Upper lobe of right lung (tissue), 1 donor: ENCODE measurements at regions not wholly inside any gene's neighbourhood (a gene's known extent, or its start where the extent isn't known, plus 50 kb on each side); places are given as distances from the start of the nearest gene placed in this dataset.

ENCODE experiments used
- ATAC-seq: fragments of 200-7000 bp; cut with Tn5 transposase; one replicate; pipeline ENCODE4 v1.9.1; 2020; ENCODE audit warnings: mild to moderate bottlenecking, moderate library complexity
- DNase-seq: peaks from one replicate; pipeline ENCODE4 v3.0.0-alpha.2; 2020
- H3K27ac ChIP-seq: fragments of 200-600 bp; one replicate; pipeline ENCODE4 v1.8.0; 2022
- H3K27me3 ChIP-seq: fragments of 200-600 bp; one replicate; pipeline ENCODE4 v1.8.0; 2022; ENCODE audit warnings: mild to moderate bottlenecking
- H3K36me3 ChIP-seq: fragments of 200-600 bp; one replicate; pipeline ENCODE4 v1.8.0; 2022
- H3K4me1 ChIP-seq: fragments of 200-600 bp; one replicate; pipeline ENCODE4 v1.8.0; 2022
- H3K4me3 ChIP-seq: fragments of 200-600 bp; one replicate; pipeline ENCODE4 v1.8.0; 2022; ENCODE audit warnings: mild to moderate bottlenecking
- H3K9me3 ChIP-seq: fragments of 200-600 bp; one replicate; pipeline ENCODE4 v1.8.0; 2022
- intact Hi-C: fragments of 100-400 bp; cut with DNase I; formaldehyde crosslinking; loops from one replicate; pipeline ENCODE4 v1.11.0; 2022
- TF ChIP-seq, protein P1 (sequence below): fragments of 200-600 bp; IDR thresholded peaks from one replicate; pipeline ENCODE4 v1.8.0; 2022; ENCODE audit warnings: antibody characterized with exemption
- donor health status: DM: no; HTN: yes; CAD: no; lungs with severe emphysema.

DNA sequence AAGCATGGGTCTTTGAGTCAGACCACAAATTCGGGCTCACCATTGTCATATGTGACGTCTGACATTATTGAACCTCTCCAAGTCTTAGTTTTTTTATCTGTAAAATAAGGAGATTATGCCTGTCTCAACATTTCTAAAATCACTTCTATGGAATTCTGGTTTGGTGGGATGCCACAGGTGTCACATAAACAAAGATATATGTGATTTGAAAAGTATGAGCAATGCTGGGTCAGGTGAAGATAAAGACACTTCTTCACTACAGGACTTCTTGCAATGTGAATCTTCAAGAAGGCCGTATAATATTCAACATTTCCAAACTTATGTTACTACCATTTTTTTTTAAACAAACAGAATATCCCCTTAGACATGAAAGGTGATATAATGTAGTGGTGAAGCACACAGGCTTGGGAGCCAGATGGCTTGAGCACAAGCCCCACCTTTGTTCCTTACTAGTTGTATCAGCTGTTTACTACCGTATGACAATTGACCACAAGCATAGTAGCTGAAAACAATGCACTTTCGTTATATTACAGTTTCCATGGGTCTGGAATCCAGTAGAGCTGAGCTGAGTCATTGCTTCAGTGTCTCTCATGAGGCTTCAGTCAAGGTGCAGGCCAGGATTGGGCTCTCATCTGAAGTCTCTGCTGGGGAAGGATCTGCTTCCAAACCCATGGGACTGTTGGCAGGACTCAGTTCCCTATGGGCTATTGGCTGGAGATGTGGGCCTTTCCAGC, 87.7 kb downstream of the UTP18 start:
- TF ChIP-seq, protein P1, sequence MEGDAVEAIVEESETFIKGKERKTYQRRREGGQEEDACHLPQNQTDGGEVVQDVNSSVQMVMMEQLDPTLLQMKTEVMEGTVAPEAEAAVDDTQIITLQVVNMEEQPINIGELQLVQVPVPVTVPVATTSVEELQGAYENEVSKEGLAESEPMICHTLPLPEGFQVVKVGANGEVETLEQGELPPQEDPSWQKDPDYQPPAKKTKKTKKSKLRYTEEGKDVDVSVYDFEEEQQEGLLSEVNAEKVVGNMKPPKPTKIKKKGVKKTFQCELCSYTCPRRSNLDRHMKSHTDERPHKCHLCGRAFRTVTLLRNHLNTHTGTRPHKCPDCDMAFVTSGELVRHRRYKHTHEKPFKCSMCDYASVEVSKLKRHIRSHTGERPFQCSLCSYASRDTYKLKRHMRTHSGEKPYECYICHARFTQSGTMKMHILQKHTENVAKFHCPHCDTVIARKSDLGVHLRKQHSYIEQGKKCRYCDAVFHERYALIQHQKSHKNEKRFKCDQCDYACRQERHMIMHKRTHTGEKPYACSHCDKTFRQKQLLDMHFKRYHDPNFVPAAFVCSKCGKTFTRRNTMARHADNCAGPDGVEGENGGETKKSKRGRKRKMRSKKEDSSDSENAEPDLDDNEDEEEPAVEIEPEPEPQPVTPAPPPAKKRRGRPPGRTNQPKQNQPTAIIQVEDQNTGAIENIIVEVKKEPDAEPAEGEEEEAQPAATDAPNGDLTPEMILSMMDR, result no peak
- no peaks in the 10 kb centered on the region for H3K27me3 ChIP-seq
- no peak for ATAC-seq

DNA sequence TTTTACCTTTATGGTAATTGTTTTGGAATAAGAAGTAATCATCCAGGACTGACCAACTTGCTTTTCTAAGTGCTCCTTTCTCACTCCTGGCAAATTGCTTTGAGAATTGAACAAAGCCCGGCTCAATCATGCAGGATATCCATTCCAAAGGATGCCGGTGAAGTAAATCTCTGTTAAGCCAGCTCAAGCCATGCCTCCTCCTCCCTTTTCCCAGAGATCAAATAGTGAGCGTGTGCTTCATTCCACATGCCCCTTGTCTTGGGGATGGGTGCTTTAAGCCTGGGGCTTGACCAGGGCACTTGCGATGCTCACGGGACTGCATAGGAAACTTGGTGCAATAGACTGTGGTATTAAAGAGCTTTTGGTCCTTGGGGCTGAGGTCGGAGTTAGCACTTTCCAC, 90.7 kb downstream of the UTP18 start:
- no peaks in the 10 kb centered on the region for H3K27me3 ChIP-seq
- H3K9me3 ChIP-seq, result no peaks in the 10 kb centered on the region
- TF ChIP-seq, protein P1, result no peak
- H3K36me3 ChIP-seq, result no peaks in the 10 kb centered on the region
- intact Hi-C loops, result no loop called here
- no peak for DNase-seq
- no peak overlapping the region for H3K27ac ChIP-seq
- ATAC-seq, result no peak
- H3K4me1 ChIP-seq, result no peaks in the 10 kb centered on the region
- no peak overlapping the region for H3K4me3 ChIP-seq

More for the DNA sequence above, 87.7 kb downstream of the UTP18 start:
- Histone ChIP-seq H3K27ac (no peak overlapping the region), H3K9me3 (no peaks in the 10 kb centered on the region), H3K36me3 (no peaks in the 10 kb centered on the region), H3K4me3 (no peak overlapping the region), H3K4me1 (no peaks in the 10 kb centered on the region)
- no peak for DNase-seq
- intact Hi-C loops, result no loop called here

DNA sequence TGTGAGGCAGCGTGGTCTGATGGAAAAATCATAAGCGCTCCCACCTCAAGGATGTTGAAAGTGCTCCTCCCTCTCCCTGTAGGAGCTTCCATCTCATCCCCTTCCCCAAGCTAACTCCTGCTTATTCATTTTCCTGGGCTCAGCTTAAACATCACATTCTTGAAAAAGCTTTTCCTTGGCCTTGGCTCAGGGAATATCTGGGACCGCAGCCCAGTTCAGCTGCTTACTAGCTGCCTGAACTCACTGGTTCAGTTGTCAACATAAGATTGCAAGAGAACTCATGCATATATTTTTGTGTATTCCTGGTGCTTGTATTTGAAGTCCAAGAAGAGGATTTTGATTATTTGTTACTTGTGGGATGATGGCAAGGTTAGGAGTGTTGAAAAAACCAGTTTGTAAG, 91.5 kb downstream of the UTP18 start:
- DNase-seq (no peak), ATAC-seq (no peak)
- TF ChIP-seq, protein P1, result no peak
- no peak overlapping the region for H3K27ac ChIP-seq
- H3K27me3 ChIP-seq, result no peaks in the 10 kb centered on the region
- no peaks in the 10 kb centered on the region for H3K9me3 ChIP-seq
- H3K4me1 ChIP-seq, result no peaks in the 10 kb centered on the region
- H3K36me3 ChIP-seq, result no peaks in the 10 kb centered on the region
- intact Hi-C loops, result no loop called here
- H3K4me3 ChIP-seq, result no peak overlapping the region

DNA sequence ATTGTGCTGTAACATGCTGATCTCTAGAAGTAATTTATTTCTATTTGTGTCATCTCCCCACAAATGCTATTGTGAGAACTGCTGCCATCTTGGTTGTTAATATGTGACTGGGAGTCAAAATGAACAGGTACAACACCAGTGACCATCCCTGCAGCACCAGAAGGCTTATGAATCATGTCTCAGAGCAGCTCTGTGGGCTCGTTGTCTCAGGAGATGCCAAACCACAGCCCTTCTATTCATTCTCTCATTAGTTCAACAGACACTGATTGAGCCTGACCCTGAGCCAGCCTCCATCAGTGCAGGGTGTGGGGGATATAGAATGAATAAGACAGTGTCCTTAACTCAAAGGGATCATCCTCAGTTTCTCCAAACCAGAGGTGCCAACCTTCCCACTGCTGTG, 92.5 kb downstream of the UTP18 start:
- no peaks in the 10 kb centered on the region for H3K36me3 ChIP-seq
- H3K27me3 ChIP-seq, result no peaks in the 10 kb centered on the region
- no peak overlapping the region for H3K27ac ChIP-seq
- ATAC-seq (no peak), DNase-seq (no peak)
- H3K9me3 ChIP-seq, result no peaks in the 10 kb centered on the region
- TF ChIP-seq, protein P1, result no peak
- H3K4me1 ChIP-seq, result no peaks in the 10 kb centered on the region
- intact Hi-C loops, result no loop called here
- H3K4me3 ChIP-seq, result no peak overlapping the region

DNA sequence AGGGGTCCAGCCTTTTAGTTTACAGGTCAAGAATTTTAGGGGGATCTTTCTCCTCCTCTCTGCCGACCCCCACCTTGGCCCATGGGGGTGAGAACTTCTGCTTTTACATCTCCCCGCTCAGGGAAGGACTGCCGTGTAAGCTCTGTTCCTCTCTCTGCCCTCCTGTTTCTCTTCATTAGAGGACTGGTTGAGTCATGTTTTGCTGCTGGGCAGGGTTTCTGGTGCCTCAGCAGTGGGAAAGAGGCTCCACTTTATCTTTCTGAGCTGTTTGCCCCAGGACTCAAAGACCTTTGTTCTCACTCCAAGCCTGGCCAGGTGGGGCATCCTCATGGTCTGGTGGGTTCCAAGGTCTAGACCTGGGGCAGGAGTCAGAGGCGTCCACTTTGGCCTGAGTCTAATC, 93.0 kb downstream of the UTP18 start:
- DNase-seq (no peak), ATAC-seq (no peak)
- Histone ChIP-seq H3K4me1 (no peaks in the 10 kb centered on the region), H3K36me3 (no peaks in the 10 kb centered on the region), H3K4me3 (no peak overlapping the region), H3K27ac (no peak overlapping the region), H3K27me3 (no peaks in the 10 kb centered on the region), H3K9me3 (no peaks in the 10 kb centered on the region)
- TF ChIP-seq, protein P1, result no peak
- intact Hi-C loops, result no loop called here

DNA sequence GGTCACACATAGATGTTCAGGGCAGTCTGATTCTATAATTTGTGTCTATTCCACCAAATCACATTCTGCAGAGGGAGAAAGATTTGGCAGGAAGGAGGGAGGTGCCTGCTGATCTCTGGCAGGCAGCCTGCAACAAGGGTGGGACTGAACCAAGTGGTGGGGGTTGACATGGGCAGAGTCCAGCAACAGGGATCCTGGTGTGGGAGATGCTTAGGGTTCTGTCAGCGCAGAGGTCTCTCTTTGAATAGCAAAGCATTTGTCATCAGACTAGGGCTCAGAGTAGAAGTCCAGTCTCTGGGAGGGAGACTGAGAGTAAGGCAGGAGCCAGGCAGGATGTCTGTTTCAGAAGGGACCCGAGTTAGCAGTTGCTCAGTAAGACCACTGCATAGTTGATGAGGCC, 94.6 kb downstream of the UTP18 start:
- no peak for DNase-seq
- intact Hi-C loops, result no loop called here
- H3K4me1 ChIP-seq, result no peaks in the 10 kb centered on the region
- H3K4me3 ChIP-seq, result no peak overlapping the region
- H3K27ac ChIP-seq, result no peak overlapping the region
- H3K36me3 ChIP-seq, result no peaks in the 10 kb centered on the region
- no peaks in the 10 kb centered on the region for H3K27me3 ChIP-seq
- ATAC-seq, result no peak
- TF ChIP-seq, protein P1, result no peak
- no peaks in the 10 kb centered on the region for H3K9me3 ChIP-seq
